ENCODE measurements at regions not wholly inside any gene's neighbourhood (a gene's known extent, or its start where the extent isn't known, plus 50 kb on each side); places are given as distances from the start of the nearest gene placed in this dataset.

DNA sequence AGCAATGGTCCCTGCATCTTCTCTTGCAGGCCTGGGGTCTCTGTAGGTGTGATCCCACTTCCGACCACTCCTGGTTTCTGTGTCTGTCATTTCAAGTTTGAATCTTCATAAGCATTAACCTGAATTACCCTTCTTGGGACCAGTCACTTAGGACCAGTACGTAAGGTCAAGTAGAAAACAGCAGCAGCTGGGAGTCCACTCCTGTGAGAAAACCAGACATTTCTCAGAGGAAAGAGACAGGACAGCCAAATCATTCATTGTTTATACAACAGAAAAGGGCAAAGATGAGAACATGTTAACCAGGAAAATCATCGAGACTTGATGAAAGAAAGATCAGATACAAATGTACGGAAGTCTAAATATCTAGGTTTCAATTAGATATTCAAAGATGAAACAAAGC, 163.0 kb downstream of the MREG start:
- Mint-ChIP-seq H3K4me3 (no peak overlapping the region), H3K9me3 (peaks cover 37% of the 10 kb centered on the region), H3K4me1 (ENCODE audit: low read depth) (peaks cover 19% of the 10 kb centered on the region), H3K27me3 (peaks cover 18% of the 10 kb centered on the region), H3K36me3 (ENCODE audit: low read depth) (no peaks in the 10 kb centered on the region), H3K27ac (no peak overlapping the region)
- intact Hi-C loops (cut with micrococcal nuclease): no loop called here

DNA sequence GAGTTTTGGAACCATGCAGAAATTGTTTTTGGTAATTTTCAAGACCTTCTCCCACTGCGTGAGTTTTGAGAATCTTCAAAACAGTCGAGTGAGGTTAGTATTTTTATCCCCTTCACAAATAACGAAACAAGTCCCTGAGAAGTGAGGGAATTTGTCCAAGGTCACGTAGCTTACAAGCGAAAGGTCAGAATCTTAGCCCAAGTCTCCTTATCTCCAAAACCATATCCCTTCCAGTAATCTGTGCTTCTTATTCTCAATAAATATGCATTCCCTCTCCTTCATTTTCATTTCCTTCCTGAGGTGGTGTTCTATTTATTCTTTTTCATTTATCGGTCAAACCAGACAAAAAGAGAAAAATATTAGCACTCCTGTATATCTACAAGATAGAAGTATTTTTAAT, 163.6 kb downstream of the MREG start:
- Mint-ChIP-seq H3K27me3 (peaks cover 17% of the 10 kb centered on the region), H3K4me3 (no peak overlapping the region), H3K4me1 (ENCODE audit: low read depth) (peaks cover 19% of the 10 kb centered on the region), H3K9me3 (peaks cover 35% of the 10 kb centered on the region), H3K36me3 (ENCODE audit: low read depth) (no peaks in the 10 kb centered on the region), H3K27ac (no peak overlapping the region)
- intact Hi-C loops (cut with micrococcal nuclease): loop anchor here (5.0 to 10.0 kb wide), 2 partner anchors 68 to 395 kb away; no protein-coding TSS in a partner anchor

DNA sequence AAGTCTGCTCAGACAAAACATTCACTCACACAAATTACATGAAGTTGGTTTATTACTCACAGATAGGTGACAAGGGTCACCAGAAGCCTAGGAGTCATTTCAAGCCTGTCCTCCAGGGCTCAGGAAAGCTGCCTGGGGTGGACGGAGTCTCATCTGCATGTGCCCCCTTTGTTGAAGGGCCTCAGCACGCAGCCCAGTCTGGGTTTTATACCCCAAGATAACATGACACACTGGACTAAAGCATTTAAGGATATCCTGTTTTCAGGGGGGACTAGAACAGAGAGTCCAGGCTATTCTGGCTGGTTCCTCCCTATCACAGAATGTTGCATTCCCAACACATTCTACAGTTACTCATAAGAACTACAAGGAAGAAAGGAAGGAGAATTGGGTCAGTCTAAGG, 164.7 kb downstream of the MREG start:
- H3K4me1 Mint-ChIP-seq (ENCODE audit: low read depth): peaks cover 19% of the 10 kb centered on the region
- no peaks in the 10 kb centered on the region for H3K36me3 Mint-ChIP-seq (ENCODE audit: low read depth)
- H3K27ac Mint-ChIP-seq: no peak overlapping the region
- H3K4me3 Mint-ChIP-seq: no peak overlapping the region
- peaks cover 25% of the 10 kb centered on the region for H3K9me3 Mint-ChIP-seq
- peaks cover 17% of the 10 kb centered on the region for H3K27me3 Mint-ChIP-seq
- intact Hi-C loops (cut with micrococcal nuclease): loop anchor here (5.0 to 10.0 kb wide), 2 partner anchors 69 to 394 kb away; no protein-coding TSS in a partner anchor

- peaks cover 19% of the 10 kb centered on the region for H3K4me1 Mint-ChIP-seq (ENCODE audit: low read depth)
- H3K36me3 Mint-ChIP-seq (ENCODE audit: low read depth): no peaks in the 10 kb centered on the region
- H3K4me3 Mint-ChIP-seq: no peak overlapping the region
- H3K9me3 Mint-ChIP-seq: peaks cover 19% of the 10 kb centered on the region
- intact Hi-C loops (cut with micrococcal nuclease): loop anchor here (5.0 to 10.0 kb wide), 2 partner anchors 69 to 393 kb away; no protein-coding TSS in a partner anchor
- H3K27ac Mint-ChIP-seq: no peak overlapping the region
- peaks cover 17% of the 10 kb centered on the region for H3K27me3 Mint-ChIP-seq
These were observed 165.2 kb downstream of the MREG start for GRCh38 chr2:215848146-215848545.

DNA sequence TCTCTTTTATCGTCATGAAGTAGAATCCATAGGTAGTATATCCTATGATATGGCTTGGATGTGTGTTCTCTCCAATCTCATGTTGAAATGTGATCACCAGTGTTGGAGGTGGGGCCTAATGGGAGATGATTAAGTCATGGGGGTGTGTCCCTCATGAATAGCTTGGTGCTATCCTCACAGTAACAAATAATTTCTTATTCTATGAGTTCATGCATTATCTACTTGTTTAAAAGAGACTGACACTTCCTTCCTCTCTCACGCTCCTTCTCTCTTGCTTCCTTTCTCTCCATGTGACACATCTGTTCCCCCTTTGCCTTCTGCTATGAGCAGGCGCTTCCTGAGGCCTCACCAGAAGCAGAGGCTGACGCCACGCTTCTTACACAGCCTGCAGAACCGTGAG, 165.6 kb downstream of the MREG start:
- no peak overlapping the region for H3K4me3 Mint-ChIP-seq
- no peak overlapping the region for H3K27ac Mint-ChIP-seq
- H3K4me1 Mint-ChIP-seq (ENCODE audit: low read depth): peaks cover 19% of the 10 kb centered on the region
- H3K36me3 Mint-ChIP-seq (ENCODE audit: low read depth): no peaks in the 10 kb centered on the region
- intact Hi-C loops (cut with micrococcal nuclease): loop anchor here (5.0 to 10.0 kb wide), 2 partner anchors 70 to 393 kb away; no protein-coding TSS in a partner anchor
- H3K27me3 Mint-ChIP-seq: peaks cover 17% of the 10 kb centered on the region
- H3K9me3 Mint-ChIP-seq: peaks cover 15% of the 10 kb centered on the region

DNA sequence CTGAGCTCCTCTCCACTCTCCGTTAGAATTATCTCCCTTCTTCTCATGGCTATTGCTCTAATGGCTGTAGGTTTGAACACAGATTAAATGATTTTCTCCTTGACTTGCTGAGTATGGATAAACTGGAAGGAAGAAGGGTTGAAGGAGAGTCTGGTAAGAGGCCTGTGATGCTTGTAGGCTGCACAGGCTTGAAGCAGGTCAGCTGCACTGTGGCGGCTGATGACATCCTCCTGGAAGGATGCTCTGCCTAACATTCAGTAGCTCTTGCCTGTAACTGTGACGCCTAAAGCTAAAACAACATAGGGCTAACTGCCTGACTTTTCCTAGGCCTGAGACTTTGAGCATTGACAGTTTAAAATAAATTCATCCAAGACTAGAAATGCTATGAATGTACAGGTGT, 166.3 kb downstream of the MREG start:
- intact Hi-C loops (cut with micrococcal nuclease): loop anchor here (5.0 to 10.0 kb wide), 2 partner anchors 70 to 392 kb away; no protein-coding TSS in a partner anchor
- Mint-ChIP-seq H3K4me3 (no peak overlapping the region), H3K36me3 (ENCODE audit: low read depth) (no peaks in the 10 kb centered on the region), H3K4me1 (ENCODE audit: low read depth) (peaks cover 19% of the 10 kb centered on the region), H3K9me3 (peaks cover 9% of the 10 kb centered on the region), H3K27me3 (peaks cover 15% of the 10 kb centered on the region), H3K27ac (no peak overlapping the region)

DNA sequence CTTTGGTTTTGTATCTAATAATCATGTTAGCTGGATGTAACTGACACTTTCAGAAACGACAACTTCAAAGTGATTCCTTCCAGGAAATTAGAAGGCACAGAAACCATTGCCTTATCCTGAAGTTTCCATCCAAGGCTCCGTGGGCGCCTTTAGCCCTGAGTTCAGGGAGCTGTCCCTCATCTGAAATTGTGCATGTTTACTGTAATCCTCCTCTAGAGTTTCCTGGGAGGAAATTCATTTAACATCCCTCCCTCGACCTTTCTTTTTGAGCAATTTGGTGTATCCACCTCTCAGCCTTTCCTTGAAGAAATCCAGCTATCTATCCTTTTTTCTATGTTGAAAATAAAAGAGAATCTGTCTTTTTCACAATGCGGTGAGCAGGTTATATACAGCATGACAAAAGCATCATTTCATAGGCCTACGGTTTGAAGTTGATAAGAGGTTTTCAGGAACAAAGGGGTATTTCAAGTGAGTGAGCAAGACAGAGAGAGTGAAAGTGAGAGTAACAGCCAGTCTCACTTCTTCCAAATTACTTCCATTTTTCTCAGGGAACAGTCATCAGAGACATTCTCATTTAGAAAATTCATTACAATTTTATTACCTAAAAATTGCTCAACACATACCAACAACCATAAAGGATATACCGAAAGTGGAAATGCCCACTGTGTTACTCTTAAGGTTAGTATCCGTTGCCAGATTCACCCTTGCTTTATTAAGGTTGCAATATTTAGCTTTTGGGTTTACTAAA, 167.3 kb downstream of the MREG start:
- no peak overlapping the region for H3K27ac Mint-ChIP-seq
- intact Hi-C loops (cut with micrococcal nuclease): loop anchor here (5.0 to 10.0 kb wide), 2 partner anchors 71 to 391 kb away; no protein-coding TSS in a partner anchor
- H3K9me3 Mint-ChIP-seq: peaks cover 9% of the 10 kb centered on the region

GRCh38 chr2:215843579-215843978, 169.8 kb downstream of the MREG start:
- H3K36me3 Mint-ChIP-seq (ENCODE audit: low read depth): no peaks in the 10 kb centered on the region
- intact Hi-C loops (cut with micrococcal nuclease): loop anchor here (10.0 kb wide), 1 partner anchor 389 kb away; no protein-coding TSS in a partner anchor
- H3K9me3 Mint-ChIP-seq: peaks cover 9% of the 10 kb centered on the region
- H3K27me3 Mint-ChIP-seq: peaks cover 11% of the 10 kb centered on the region
- no peak overlapping the region for H3K27ac Mint-ChIP-seq
- H3K4me1 Mint-ChIP-seq (ENCODE audit: low read depth): peaks cover 19% of the 10 kb centered on the region
- H3K4me3 Mint-ChIP-seq: no peak overlapping the region

More for the DNA sequence above, 167.3 kb downstream of the MREG start:
- H3K36me3 Mint-ChIP-seq (ENCODE audit: low read depth): no peaks in the 10 kb centered on the region
- peaks cover 19% of the 10 kb centered on the region for H3K4me1 Mint-ChIP-seq (ENCODE audit: low read depth)
- H3K4me3 Mint-ChIP-seq: no peak overlapping the region
- H3K27me3 Mint-ChIP-seq: peaks cover 15% of the 10 kb centered on the region

DNA sequence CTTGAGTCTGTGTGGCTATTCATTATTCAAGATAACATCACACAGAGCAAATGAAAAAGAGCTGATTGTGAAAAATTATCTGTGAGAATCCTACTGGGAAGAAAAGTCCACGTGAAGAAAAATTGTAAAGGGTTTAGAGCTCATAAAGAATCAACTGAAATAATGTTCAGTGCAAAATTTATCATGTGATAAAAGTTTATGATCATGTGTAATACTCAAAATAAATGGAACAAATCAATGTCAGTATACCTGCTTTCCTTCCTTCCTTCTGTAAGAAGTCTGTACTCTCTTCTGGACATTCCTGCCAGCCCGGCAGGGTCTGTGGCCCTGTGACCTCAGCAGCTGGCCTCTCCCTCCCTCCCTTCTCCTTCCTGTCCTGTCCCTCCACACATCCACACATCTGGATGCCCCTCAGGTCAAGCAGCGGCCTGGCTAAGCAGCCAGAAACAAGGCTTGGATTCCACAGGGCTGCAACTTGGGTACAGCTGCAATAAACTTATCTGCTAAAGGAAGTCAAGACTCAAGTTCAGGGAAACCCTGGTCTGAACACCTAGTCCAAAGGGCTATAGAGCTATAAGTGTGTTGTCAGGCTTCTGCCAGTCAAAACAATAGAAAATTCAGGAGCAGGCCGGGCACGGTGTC, 172.1 kb downstream of the MREG start:
- intact Hi-C loops (cut with micrococcal nuclease): loop anchor here (10.0 kb wide), 1 partner anchor 386 kb away; no protein-coding TSS in a partner anchor
- Mint-ChIP-seq H3K4me1 (ENCODE audit: low read depth) (peaks cover 5% of the 10 kb centered on the region), H3K4me3 (no peak overlapping the region), H3K27ac (no peak overlapping the region), H3K27me3 (peaks cover 13% of the 10 kb centered on the region), H3K36me3 (ENCODE audit: low read depth) (no peaks in the 10 kb centered on the region), H3K9me3 (no peaks in the 10 kb centered on the region)

DNA sequence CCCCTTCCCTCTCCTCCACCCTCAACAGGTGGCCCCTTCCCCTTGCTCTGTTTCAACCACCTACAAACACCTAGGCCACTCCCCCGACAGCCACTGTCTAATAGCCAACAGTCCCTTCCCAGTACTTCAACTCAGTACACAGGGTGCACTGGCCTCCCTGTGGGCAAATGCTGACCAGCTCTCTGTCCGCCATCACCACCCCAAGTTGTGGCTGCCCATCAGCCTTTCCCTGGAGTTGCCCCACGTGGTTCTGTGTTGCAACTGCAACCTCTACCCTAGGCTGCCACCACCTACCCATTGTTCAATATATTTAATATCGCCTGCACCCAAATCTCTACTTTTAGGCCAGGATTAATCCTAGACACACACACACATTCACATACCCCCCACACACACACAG, 173.5 kb downstream of the MREG start:
- H3K27me3 Mint-ChIP-seq: peaks cover 12% of the 10 kb centered on the region
- no peaks in the 10 kb centered on the region for H3K9me3 Mint-ChIP-seq
- peak overlapping the region; percentile 12 for H3K27ac Mint-ChIP-seq
- intact Hi-C loops (cut with micrococcal nuclease): loop anchor here (10.0 kb wide), 1 partner anchor 385 kb away; no protein-coding TSS in a partner anchor
- H3K4me3 Mint-ChIP-seq: no peak overlapping the region
- no peaks in the 10 kb centered on the region for H3K4me1 Mint-ChIP-seq (ENCODE audit: low read depth)
- H3K36me3 Mint-ChIP-seq (ENCODE audit: low read depth): no peaks in the 10 kb centered on the region

DNA sequence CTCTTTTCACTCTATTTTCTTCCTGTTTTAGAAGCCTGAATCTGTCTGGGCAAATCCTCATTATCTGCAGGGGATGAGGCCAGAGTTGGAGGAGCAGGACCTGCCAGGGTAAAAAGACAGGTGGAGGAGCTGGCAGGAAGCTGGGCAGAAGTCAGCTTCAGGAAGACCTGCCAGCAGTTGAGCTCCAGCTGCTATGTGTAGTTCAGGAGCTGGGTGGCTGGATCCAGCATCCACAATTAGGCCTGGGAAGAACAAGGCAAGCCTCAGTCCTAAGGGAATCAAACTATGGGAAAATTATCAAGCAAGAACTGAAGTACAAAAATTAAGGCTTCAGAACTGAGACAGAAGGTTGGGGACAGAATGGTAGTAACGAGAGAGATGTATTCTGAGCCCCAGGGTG, 174.0 kb downstream of the MREG start:
- H3K4me1 Mint-ChIP-seq (ENCODE audit: low read depth): no peaks in the 10 kb centered on the region

DNA sequence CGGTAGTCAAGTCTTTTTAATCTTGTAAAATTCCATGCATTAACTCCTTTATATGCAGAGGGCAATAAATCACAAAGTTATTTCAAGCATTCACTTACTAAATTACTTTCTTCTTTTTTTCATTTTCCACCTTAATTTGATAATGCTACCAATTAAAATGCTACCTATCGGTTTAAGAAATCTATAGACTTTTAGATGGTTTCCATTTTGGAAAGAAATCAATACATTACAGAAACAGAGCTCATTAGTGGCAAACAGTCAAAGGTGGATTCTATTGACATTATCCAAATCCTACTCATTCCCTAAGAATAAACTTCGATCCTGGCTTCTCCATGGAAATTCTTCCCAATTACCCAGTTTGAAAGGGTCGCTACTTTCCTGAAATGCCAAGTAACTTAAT, 176.5 kb downstream of the MREG start:
- Mint-ChIP-seq H3K9me3 (no peaks in the 10 kb centered on the region), H3K36me3 (ENCODE audit: low read depth) (no peaks in the 10 kb centered on the region), H3K4me1 (ENCODE audit: low read depth) (peaks cover 7% of the 10 kb centered on the region), H3K4me3 (no peak overlapping the region), H3K27me3 (peaks cover 12% of the 10 kb centered on the region), H3K27ac (no peak overlapping the region)
- intact Hi-C loops (cut with micrococcal nuclease): no loop called here

More for the DNA sequence above, 174.0 kb downstream of the MREG start:
- Mint-ChIP-seq H3K36me3 (ENCODE audit: low read depth) (no peaks in the 10 kb centered on the region), H3K27me3 (peaks cover 12% of the 10 kb centered on the region), H3K4me3 (no peak overlapping the region), H3K9me3 (no peaks in the 10 kb centered on the region), H3K27ac (peak overlapping the region; percentile 12)
- intact Hi-C loops (cut with micrococcal nuclease): no loop called here

- H3K27ac Mint-ChIP-seq: no peak overlapping the region
- intact Hi-C loops (cut with micrococcal nuclease): no loop called here
- H3K27me3 Mint-ChIP-seq: peaks cover 12% of the 10 kb centered on the region
- no peaks in the 10 kb centered on the region for H3K36me3 Mint-ChIP-seq (ENCODE audit: low read depth)
- H3K9me3 Mint-ChIP-seq: no peaks in the 10 kb centered on the region
- H3K4me3 Mint-ChIP-seq: no peak overlapping the region
- H3K4me1 Mint-ChIP-seq (ENCODE audit: low read depth): peaks cover 13% of the 10 kb centered on the region
These were observed 177.7 kb downstream of the MREG start for GRCh38 chr2:215835657-215836056.

- Mint-ChIP-seq H3K4me3 (no peak overlapping the region), H3K4me1 (ENCODE audit: low read depth) (peaks cover 13% of the 10 kb centered on the region), H3K27ac (no peak overlapping the region), H3K27me3 (peaks cover 12% of the 10 kb centered on the region), H3K36me3 (ENCODE audit: low read depth) (no peaks in the 10 kb centered on the region), H3K9me3 (no peaks in the 10 kb centered on the region)
- intact Hi-C loops (cut with micrococcal nuclease): no loop called here
These were observed 178.1 kb downstream of the MREG start for GRCh38 chr2:215835231-215835630.
